SU-DHL-6 (cell line): ENCODE measurements at regions not wholly inside any gene's neighbourhood (a gene's known extent, or its start where the extent isn't known, plus 50 kb on each side); places are given as distances from the start of the nearest gene placed in this dataset.
A peak's percentile ranks its signal among the peaks of the same experiment; 100 is the strongest.

Experiments used
- H2AFZ ChIP-seq: fragments of 200-600 bp; sonication (generic); 2 replicates; pipeline ENCODE4 v1.6.1; 2014; ENCODE audit warnings: low read depth, mild to moderate bottlenecking, moderate library complexity, mixed read lengths, antibody characterized with exemption, low read length; ENCODE audit not compliant: severe bottlenecking
- H3F3A ChIP-seq: fragments of 200-600 bp; shearing (Covaris generic); 2 replicates; pipeline ENCODE4 v1.6.0; 2016; ENCODE audit warnings: antibody characterized with exemption, mild to moderate bottlenecking; ENCODE audit not compliant: insufficient read depth
- H3K27ac ChIP-seq: fragments of 200-600 bp; sonication (generic); 2 replicates; pipeline ENCODE4 v1.5.1; 2016; ENCODE audit warnings: low read depth, mild to moderate bottlenecking, low read length, moderate library complexity, mixed read lengths
- H3K27me3 ChIP-seq: fragments of 200-600 bp; sonication (generic), shearing (Covaris generic); 2 replicates; pipeline ENCODE4 v1.6.0; 2014; ENCODE audit warnings: mild to moderate bottlenecking, low read length
- H3K36me3 ChIP-seq: fragments of 200-600 bp; sonication (generic); 2 replicates; pipeline ENCODE4 v1.6.1; 2014; ENCODE audit warnings: mild to moderate bottlenecking, low read length, mixed read lengths
- H3K4me2 ChIP-seq: fragments of 300-600, 200-600 bp; shearing (Covaris generic), sonication (generic); 2 replicates; pipeline ENCODE4 v1.6.0; 2014; ENCODE audit warnings: low read length, low read depth, mild to moderate bottlenecking; ENCODE audit not compliant: poor library complexity, severe bottlenecking
- H3K4me3 ChIP-seq: fragments of 200-600 bp; sonication (generic); 2 replicates; pipeline ENCODE4 v1.5.1; 2014; ENCODE audit warnings: antibody characterized with exemption, low read length, mild to moderate bottlenecking, mixed read lengths; ENCODE audit not compliant: insufficient read depth, poor library complexity, severe bottlenecking
- H3K79me2 ChIP-seq: fragments of 200-600 bp; sonication (generic); 2 replicates; pipeline ENCODE4 v1.6.1; 2014; ENCODE audit warnings: mild to moderate bottlenecking, low read length, moderate library complexity; ENCODE audit not compliant: insufficient read depth
- H3K9ac ChIP-seq: fragments of 200-600 bp; sonication (generic); 2 replicates; pipeline ENCODE4 v1.7.0; 2014; ENCODE audit warnings: mild to moderate bottlenecking, low read length
- H3K9me2 ChIP-seq: fragments of 200-600 bp; sonication (generic); replicated peaks from 2 replicates; pipeline ENCODE4 v1.6.1; 2014; ENCODE audit warnings: low read length; ENCODE audit not compliant: insufficient read depth
- H3K9me3 ChIP-seq: fragments of 200-600 bp; sonication (generic); 2 replicates; pipeline ENCODE4 v1.6.1; 2014; ENCODE audit warnings: low read length, mixed read lengths; ENCODE audit not compliant: insufficient read depth
- H4K20me1 ChIP-seq: fragments of 200-600 bp; sonication (generic); 2 replicates; pipeline ENCODE4 v1.6.1; 2014; ENCODE audit warnings: low read depth, mild to moderate bottlenecking, antibody characterized with exemption, low read length, moderate library complexity, mixed read lengths
- EZH2phosphoT487 ChIP-seq: fragments of 200-600 bp; sonication (generic), shearing (Covaris generic); conservative IDR thresholded peaks from 2 replicates; pipeline ENCODE4 v1.6.1; 2018; ENCODE audit warnings: mild to moderate bottlenecking, antibody characterized with exemption, low read length, moderate library complexity, mixed read lengths
- TF ChIP-seq, protein P1 (sequence below): fragments of 200-600 bp; sonication (generic); IDR thresholded peaks from one replicate; pipeline ENCODE4 v1.5.1; 2017; ENCODE audit warnings: antibody characterized with exemption, mild to moderate bottlenecking, low read length, moderate library complexity; ENCODE audit not compliant: insufficient read depth, poor library complexity, severe bottlenecking

DNA sequence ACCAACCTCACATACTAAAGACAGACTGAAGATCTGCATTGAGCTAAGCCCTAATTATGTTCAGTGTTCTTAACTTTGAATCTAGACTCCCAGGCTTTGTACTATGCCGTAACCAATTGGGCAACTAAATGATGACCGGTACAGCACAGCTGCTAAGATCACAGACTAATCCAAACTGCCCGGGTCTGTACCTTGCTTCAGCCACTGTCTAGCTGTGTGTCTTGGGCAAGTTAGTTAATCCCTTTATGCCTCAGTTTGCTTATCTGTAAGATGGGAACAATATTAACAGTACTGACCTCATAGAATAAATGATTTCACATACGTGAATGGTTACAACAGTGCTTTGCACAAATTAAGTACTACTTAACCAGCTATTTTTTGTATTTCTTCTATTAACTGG is 205.8 kb upstream of the NFE2L3 start:
- no peak overlapping the region for H2AFZ ChIP-seq
- no peaks in the 10 kb centered on the region for H4K20me1 ChIP-seq
- H3K4me2 ChIP-seq = no peak overlapping the region
- no peaks in the 10 kb centered on the region for H3K79me2 ChIP-seq
- H3F3A ChIP-seq = no peaks in the 10 kb centered on the region
- H3K4me3 ChIP-seq = no peak overlapping the region
- H3K9me2 ChIP-seq = no peaks in the 10 kb centered on the region
- no peak for TF ChIP-seq EZH2phosphoT487
- TF ChIP-seq, protein P1, sequence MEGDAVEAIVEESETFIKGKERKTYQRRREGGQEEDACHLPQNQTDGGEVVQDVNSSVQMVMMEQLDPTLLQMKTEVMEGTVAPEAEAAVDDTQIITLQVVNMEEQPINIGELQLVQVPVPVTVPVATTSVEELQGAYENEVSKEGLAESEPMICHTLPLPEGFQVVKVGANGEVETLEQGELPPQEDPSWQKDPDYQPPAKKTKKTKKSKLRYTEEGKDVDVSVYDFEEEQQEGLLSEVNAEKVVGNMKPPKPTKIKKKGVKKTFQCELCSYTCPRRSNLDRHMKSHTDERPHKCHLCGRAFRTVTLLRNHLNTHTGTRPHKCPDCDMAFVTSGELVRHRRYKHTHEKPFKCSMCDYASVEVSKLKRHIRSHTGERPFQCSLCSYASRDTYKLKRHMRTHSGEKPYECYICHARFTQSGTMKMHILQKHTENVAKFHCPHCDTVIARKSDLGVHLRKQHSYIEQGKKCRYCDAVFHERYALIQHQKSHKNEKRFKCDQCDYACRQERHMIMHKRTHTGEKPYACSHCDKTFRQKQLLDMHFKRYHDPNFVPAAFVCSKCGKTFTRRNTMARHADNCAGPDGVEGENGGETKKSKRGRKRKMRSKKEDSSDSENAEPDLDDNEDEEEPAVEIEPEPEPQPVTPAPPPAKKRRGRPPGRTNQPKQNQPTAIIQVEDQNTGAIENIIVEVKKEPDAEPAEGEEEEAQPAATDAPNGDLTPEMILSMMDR = no peak
- no peaks in the 10 kb centered on the region for H3K9me3 ChIP-seq
- H3K36me3 ChIP-seq = no peaks in the 10 kb centered on the region
- H3K27me3 ChIP-seq = no peaks in the 10 kb centered on the region
- H3K9ac ChIP-seq = no peak overlapping the region
- no peak overlapping the region for H3K27ac ChIP-seq

- H3K27ac ChIP-seq = no peak overlapping the region
- H3K4me3 ChIP-seq = no peak overlapping the region
- no peaks in the 10 kb centered on the region for H3K27me3 ChIP-seq
- no peaks in the 10 kb centered on the region for H4K20me1 ChIP-seq
- TF ChIP-seq, protein P1 = no peak
- no peak for TF ChIP-seq EZH2phosphoT487
- peaks cover 9% of the 10 kb centered on the region for H3F3A ChIP-seq
- H3K79me2 ChIP-seq = no peaks in the 10 kb centered on the region
- no peaks in the 10 kb centered on the region for H3K9me2 ChIP-seq
- no peak overlapping the region for H2AFZ ChIP-seq
- H3K9ac ChIP-seq = no peak overlapping the region
- H3K9me3 ChIP-seq = no peaks in the 10 kb centered on the region
- no peaks in the 10 kb centered on the region for H3K36me3 ChIP-seq
- no peak overlapping the region for H3K4me2 ChIP-seq
These were observed 204.1 kb upstream of the NFE2L3 start for GRCh38 chr7:25947669-25948516.

DNA sequence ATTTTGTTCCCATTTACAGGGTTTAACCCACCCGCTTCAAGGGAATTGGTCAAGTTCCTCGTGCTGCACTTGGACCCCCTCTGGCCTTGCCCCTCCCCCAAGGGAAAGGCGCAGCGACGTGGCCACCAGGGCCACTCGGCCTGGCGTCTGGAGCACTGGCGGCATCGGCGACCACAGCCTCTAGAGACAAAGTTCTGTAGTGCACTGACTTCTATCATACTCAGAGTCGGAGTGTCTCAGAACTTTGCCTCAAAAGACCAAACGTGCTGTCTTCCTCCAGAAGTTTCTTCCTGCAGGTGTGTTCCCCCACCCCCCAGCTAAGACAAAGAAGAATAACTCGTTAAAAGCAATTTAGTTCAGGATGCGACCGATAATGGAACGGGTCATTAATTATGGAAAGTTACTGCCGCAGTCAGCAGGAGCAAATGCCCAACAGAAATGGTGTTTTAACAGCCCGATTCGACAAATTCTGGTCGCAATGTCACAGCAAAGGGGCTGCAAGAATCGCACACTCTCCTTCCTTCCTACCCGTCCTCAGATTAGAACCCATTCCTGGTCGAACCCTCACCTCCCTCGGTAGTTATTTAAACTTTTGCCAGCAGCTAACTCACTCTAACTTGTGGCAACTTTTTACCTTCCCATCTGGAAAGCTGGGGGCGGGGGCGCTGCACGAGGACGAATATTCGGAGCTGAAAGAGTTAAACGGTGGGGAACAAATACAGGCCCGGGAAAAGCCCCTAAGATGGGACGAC is 202.1 kb upstream of the NFE2L3 start:
- H3K36me3 ChIP-seq = no peaks in the 10 kb centered on the region
- H3K79me2 ChIP-seq = no peaks in the 10 kb centered on the region
- peak overlapping the region; percentile 71 for H3K4me3 ChIP-seq
- H3K9me3 ChIP-seq = no peaks in the 10 kb centered on the region
- H3K27ac ChIP-seq = no peak overlapping the region
- peak overlapping the region; percentile 69 for H3K4me2 ChIP-seq
- H4K20me1 ChIP-seq = no peaks in the 10 kb centered on the region
- no peaks in the 10 kb centered on the region for H3K9me2 ChIP-seq
- TF ChIP-seq EZH2phosphoT487 = no peak
- TF ChIP-seq, protein P1 = no peak
- no peak overlapping the region for H2AFZ ChIP-seq
- peak overlapping the region; percentile 61 for H3K9ac ChIP-seq
- peaks cover 9% of the 10 kb centered on the region for H3F3A ChIP-seq
- H3K27me3 ChIP-seq = no peaks in the 10 kb centered on the region
